ENCODE measurements at regions not wholly inside any gene's neighbourhood (a gene's known extent, or its start where the extent isn't known, plus 50 kb on each side); places are given as distances from the start of the nearest gene placed in this dataset.
"Not testable (repeated sequence)": the region's sequence is repeated elsewhere in the genome, so short reads cannot be mapped to it uniquely, and the experiment has no call there.

GRCh38 chr2:66198873-66199272 is 236.1 kb upstream of the MEIS1 start:
- H3K36me3 Mint-ChIP-seq (ENCODE audit: low read depth), result no peaks in the 10 kb centered on the region

GRCh38 chr2:66192888-66193287 is 242.0 kb upstream of the MEIS1 start:
- Mint-ChIP-seq H3K36me3 (ENCODE audit: low read depth) (no peaks in the 10 kb centered on the region), H3K9me3 (peaks cover 9% of the 10 kb centered on the region), H3K27me3 (no peaks in the 10 kb centered on the region)

More at GRCh38 chr2:66198873-66199272, 236.1 kb upstream of the MEIS1 start:
- no peaks in the 10 kb centered on the region for H3K27me3 Mint-ChIP-seq
- no peak overlapping the region for H3K4me3 Mint-ChIP-seq
- no peak for DNase-seq
- H3K9me3 Mint-ChIP-seq, result peaks cover 9% of the 10 kb centered on the region
- H3K4me1 Mint-ChIP-seq (ENCODE audit: low read depth), result no peaks in the 10 kb centered on the region
- H3K27ac Mint-ChIP-seq, result no peak overlapping the region

GRCh38 chr2:66191311-66191710 is 243.6 kb upstream of the MEIS1 start:
- no peaks in the 10 kb centered on the region for H3K4me1 Mint-ChIP-seq (ENCODE audit: low read depth)
- peaks cover 6% of the 10 kb centered on the region for H3K9me3 Mint-ChIP-seq
- H3K27ac Mint-ChIP-seq, result no peak overlapping the region
- DNase-seq, result no peak
- no peak overlapping the region for H3K4me3 Mint-ChIP-seq
- H3K36me3 Mint-ChIP-seq (ENCODE audit: low read depth), result no peaks in the 10 kb centered on the region
- H3K27me3 Mint-ChIP-seq, result no peaks in the 10 kb centered on the region

More at GRCh38 chr2:66192888-66193287, 242.0 kb upstream of the MEIS1 start:
- Mint-ChIP-seq H3K4me3 (no peak overlapping the region), H3K4me1 (ENCODE audit: low read depth) (no peaks in the 10 kb centered on the region), H3K27ac (no peak overlapping the region)
- no peak for DNase-seq

GRCh38 chr2:66189553-66189952 is 245.4 kb upstream of the MEIS1 start:
- Mint-ChIP-seq H3K36me3 (ENCODE audit: low read depth) (no peaks in the 10 kb centered on the region), H3K27me3 (no peaks in the 10 kb centered on the region), H3K4me1 (ENCODE audit: low read depth) (no peaks in the 10 kb centered on the region), H3K27ac (no peak overlapping the region), H3K9me3 (peaks cover 4% of the 10 kb centered on the region), H3K4me3 (no peak overlapping the region)
- DNase-seq, result no peak

- no peak for DNase-seq
- no peaks in the 10 kb centered on the region for H3K27me3 Mint-ChIP-seq
- peaks cover 2% of the 10 kb centered on the region for H3K9me3 Mint-ChIP-seq
- H3K27ac Mint-ChIP-seq, result no peak overlapping the region
- no peaks in the 10 kb centered on the region for H3K36me3 Mint-ChIP-seq (ENCODE audit: low read depth)
- no peaks in the 10 kb centered on the region for H3K4me1 Mint-ChIP-seq (ENCODE audit: low read depth)
- no peak overlapping the region for H3K4me3 Mint-ChIP-seq
These were observed 248.4 kb upstream of the MEIS1 start for GRCh38 chr2:66186537-66186936.

- no peak overlapping the region for H3K4me3 Mint-ChIP-seq
- H3K27me3 Mint-ChIP-seq, result no peaks in the 10 kb centered on the region
- no peak overlapping the region for H3K27ac Mint-ChIP-seq
- H3K36me3 Mint-ChIP-seq (ENCODE audit: low read depth), result no peaks in the 10 kb centered on the region
- DNase-seq, result no peak
- H3K9me3 Mint-ChIP-seq, result peaks cover 2% of the 10 kb centered on the region
- H3K4me1 Mint-ChIP-seq (ENCODE audit: low read depth), result no peaks in the 10 kb centered on the region
These were observed 249.3 kb upstream of the MEIS1 start for GRCh38 chr2:66185497-66186054.

GRCh38 chr2:66177128-66177796 is 257.7 kb upstream of the MEIS1 start:
- H3K27ac Mint-ChIP-seq; H3K36me3 Mint-ChIP-seq (ENCODE audit: low read depth); H3K4me3 Mint-ChIP-seq; H3K27me3 Mint-ChIP-seq; H3K9me3 Mint-ChIP-seq; DNase-seq; H3K4me1 Mint-ChIP-seq (ENCODE audit: low read depth): not testable (repeated sequence)

- DNase-seq, result no peak
- Mint-ChIP-seq H3K27me3 (no peaks in the 10 kb centered on the region), H3K4me1 (ENCODE audit: low read depth) (no peaks in the 10 kb centered on the region), H3K9me3 (no peaks in the 10 kb centered on the region), H3K36me3 (ENCODE audit: low read depth) (no peaks in the 10 kb centered on the region), H3K27ac (no peak overlapping the region), H3K4me3 (no peak overlapping the region)
These were observed 260.4 kb upstream of the MEIS1 start for GRCh38 chr2:66174491-66174890.

GRCh38 chr2:66173645-66174044 is 261.3 kb upstream of the MEIS1 start:
- no peaks in the 10 kb centered on the region for H3K4me1 Mint-ChIP-seq (ENCODE audit: low read depth)
- no peak for DNase-seq
- no peaks in the 10 kb centered on the region for H3K27me3 Mint-ChIP-seq
- no peak overlapping the region for H3K4me3 Mint-ChIP-seq
- no peak overlapping the region for H3K27ac Mint-ChIP-seq
- no peaks in the 10 kb centered on the region for H3K9me3 Mint-ChIP-seq
- H3K36me3 Mint-ChIP-seq (ENCODE audit: low read depth), result no peaks in the 10 kb centered on the region

GRCh38 chr2:66171530-66171929 is 263.4 kb upstream of the MEIS1 start:
- no peaks in the 10 kb centered on the region for H3K36me3 Mint-ChIP-seq (ENCODE audit: low read depth)
- H3K9me3 Mint-ChIP-seq, result no peaks in the 10 kb centered on the region
- no peak overlapping the region for H3K27ac Mint-ChIP-seq
- H3K27me3 Mint-ChIP-seq, result no peaks in the 10 kb centered on the region
- DNase-seq, result no peak
- H3K4me1 Mint-ChIP-seq (ENCODE audit: low read depth), result no peaks in the 10 kb centered on the region
- H3K4me3 Mint-ChIP-seq, result no peak overlapping the region

GRCh38 chr2:66170744-66171330 is 264.1 kb upstream of the MEIS1 start:
- DNase-seq, result no peak
- Mint-ChIP-seq H3K36me3 (ENCODE audit: low read depth) (no peaks in the 10 kb centered on the region), H3K9me3 (no peaks in the 10 kb centered on the region), H3K27ac (no peak overlapping the region), H3K4me1 (ENCODE audit: low read depth) (no peaks in the 10 kb centered on the region), H3K27me3 (no peaks in the 10 kb centered on the region), H3K4me3 (no peak overlapping the region)

- Mint-ChIP-seq H3K4me1 (ENCODE audit: low read depth) (no peaks in the 10 kb centered on the region), H3K27ac (no peak overlapping the region), H3K36me3 (ENCODE audit: low read depth) (no peaks in the 10 kb centered on the region), H3K4me3 (no peak overlapping the region), H3K9me3 (no peaks in the 10 kb centered on the region), H3K27me3 (no peaks in the 10 kb centered on the region)
- DNase-seq, result no peak
These were observed 265.8 kb upstream of the MEIS1 start for GRCh38 chr2:66169076-66169475.

- Mint-ChIP-seq H3K4me3 (no peak overlapping the region), H3K36me3 (ENCODE audit: low read depth) (no peaks in the 10 kb centered on the region), H3K9me3 (peaks cover 3% of the 10 kb centered on the region), H3K4me1 (ENCODE audit: low read depth) (no peaks in the 10 kb centered on the region), H3K27ac (no peak overlapping the region), H3K27me3 (no peaks in the 10 kb centered on the region)
- DNase-seq, result no peak
These were observed 270.5 kb upstream of the MEIS1 start for GRCh38 chr2:66164470-66164869.

- no peak for DNase-seq
- no peak overlapping the region for H3K4me3 Mint-ChIP-seq
- H3K9me3 Mint-ChIP-seq, result peaks cover 38% of the 10 kb centered on the region
- H3K27ac Mint-ChIP-seq, result no peak overlapping the region
- H3K4me1 Mint-ChIP-seq (ENCODE audit: low read depth), result no peaks in the 10 kb centered on the region
- no peaks in the 10 kb centered on the region for H3K27me3 Mint-ChIP-seq
- H3K36me3 Mint-ChIP-seq (ENCODE audit: low read depth), result no peaks in the 10 kb centered on the region
These were observed 278.8 kb upstream of the MEIS1 start for GRCh38 chr2:66156171-66156570.

GRCh38 chr2:66153941-66154340 is 281.0 kb upstream of the MEIS1 start:
- Mint-ChIP-seq H3K4me1 (ENCODE audit: low read depth) (no peaks in the 10 kb centered on the region), H3K27me3 (no peaks in the 10 kb centered on the region), H3K4me3 (no peak overlapping the region), H3K9me3 (peaks cover 36% of the 10 kb centered on the region), H3K27ac (no peak overlapping the region), H3K36me3 (ENCODE audit: low read depth) (no peaks in the 10 kb centered on the region)
- no peak for DNase-seq

All from activated T-cell treated with anti-CD3 and anti-CD28 coated beads, Interleukin-2, amount 50 U/mL, for 24 hours (primary cell).